A549 (cell line): ENCODE measurements at regions not wholly inside any gene's neighbourhood (a gene's known extent, or its start where the extent isn't known, plus 50 kb on each side); places are given as distances from the start of the nearest gene placed in this dataset.

Source experiments
- CTCF ChIP-seq: fragments of >200 bp; sonication (Bioruptor Twin); formaldehyde crosslinking; IDR thresholded peaks from 3 replicates; pipeline ENCODE4 v1.5.1; 2016
- JUNB ChIP-seq: fragments of >200 bp; sonication (Bioruptor Twin); formaldehyde crosslinking; IDR thresholded peaks from 2 replicates; pipeline ENCODE4 v1.6.1; 2016
- POLR2A ChIP-seq: IDR thresholded peaks from 2 replicates; pipeline ENCODE4 v1.6.1; 2012; ENCODE audit warnings: mild to moderate bottlenecking, low read length
- POLR2AphosphoS2 ChIP-seq: conservative IDR thresholded peaks from 2 replicates; pipeline ENCODE4 v1.6.1; 2012; ENCODE audit warnings: low read length, improper control_type of control experiment, inconsistent platforms
- RAD21 ChIP-seq, 2 experiments: fragments of >200 bp in 1 of 2; sonication (Bioruptor Twin) in 1 of 2; formaldehyde crosslinking in 1 of 2; IDR thresholded peaks in 1 of 2; conservative IDR thresholded peaks in 1 of 2; 2 replicates in 1 of 2; 3 replicates in 1 of 2; pipeline ENCODE4 v1.6.1; 2012 to 2018; ENCODE audit warnings: inconsistent platforms in 1 of 2
- RFX5 ChIP-seq: fragments of 450-650 bp; IDR thresholded peaks from 2 replicates; pipeline ENCODE4 v1.7.1; 2014; ENCODE audit warnings: antibody characterized with exemption, mild to moderate bottlenecking, moderate library complexity
- SREBF2 ChIP-seq: fragments of 450-650 bp; IDR thresholded peaks from 2 replicates; pipeline ENCODE4 v1.6.1; 2014; ENCODE audit warnings: mild to moderate bottlenecking, moderate library complexity
- USF2 ChIP-seq: fragments of 450-650 bp; IDR thresholded peaks from 2 replicates; pipeline ENCODE4 v1.6.1; 2014; ENCODE audit warnings: antibody characterized with exemption

- TF ChIP-seq SREBF2 (no peak), POLR2AphosphoS2 (no peak), POLR2A (no peak), CTCF (no peak), USF2 (no peak), RAD21 (conservative IDR thresholded peaks at IDR 0.05 in 1 of 2, IDR thresholded peaks at IDR 0.05 in 1 of 2) (no peak), RFX5 (no peak), JUNB (no peak)
Measured at GRCh38 chr2:38202713-38203445, 126.9 kb upstream of the CYP1B1 start.
